Caco-2 (cell line): ENCODE measurements at regions not wholly inside any gene's neighbourhood (a gene's known extent, or its start where the extent isn't known, plus 50 kb on each side); places are given as distances from the start of the nearest gene placed in this dataset.

ENCODE experiments used
- BruUV-seq: library from RNA; stranded (reverse); fragments of 400-500 nt; replicated peaks from 2 replicates; lab custom pipeline; 2021; lab: Mats Ljungman, UMichigan
- CTCF ChIA-PET: fragments of 300-600 bp; sonication (Branson Sonifier 250); formaldehyde crosslinking; loops from one replicate; lab custom pipeline; 2022; ENCODE audit warnings: antibody characterized with exemption; lab: Charles Lee
- POLR2A ChIA-PET: fragments of 300-600 bp; sonication (Branson Sonifier 250); formaldehyde crosslinking; loops from one replicate; lab custom pipeline; 2022; ENCODE audit warnings: antibody characterized with exemption; lab: Charles Lee
- DNase-seq, 2 experiments: peaks; one replicate each; pipeline versions ENCODE4 v3.0.0 to v3.0.0-alpha.2; 2020 to 2022
- H3K27me3 ChIP-seq: replicated peaks from 2 replicates; pipeline ENCODE4 v1.6.0; 2011; ENCODE audit warnings: low read length; ENCODE audit not compliant: control insufficient read depth, insufficient read depth
- H3K36me3 ChIP-seq: 2 replicates; pipeline ENCODE4 v1.5.1; 2011; ENCODE audit warnings: low read length; ENCODE audit not compliant: control insufficient read depth, insufficient read depth
- H3K4me1 ChIP-seq: fragments of 250-450 bp; sonication (Bioruptor Pico); 2 replicates; pipeline ENCODE4 v1.5.1; 2020; ENCODE audit warnings: mild to moderate bottlenecking
- H3K4me3 ChIP-seq: 2 replicates; pipeline ENCODE4 v1.5.1; 2011; ENCODE audit warnings: low read depth, mild to moderate bottlenecking, control low read depth, low read length
- H3K9me3 ChIP-seq: fragments of 250-450 bp; sonication (Bioruptor Pico); 2 replicates; pipeline ENCODE4 v1.5.1; 2020; ENCODE audit warnings: mild to moderate bottlenecking, moderate library complexity
- H3K27ac Mint-ChIP-seq: one replicate; pipeline ENCODE4 v1.8.0; 2022; ENCODE audit warnings: mixed read lengths; ENCODE audit not compliant: unreplicated experiment
- H3K27me3 Mint-ChIP-seq: one replicate; pipeline ENCODE4 v1.8.0; 2022; ENCODE audit warnings: mixed read lengths; ENCODE audit not compliant: insufficient read depth, unreplicated experiment
- H3K36me3 Mint-ChIP-seq: one replicate; pipeline ENCODE4 v1.8.0; 2022; ENCODE audit warnings: mild to moderate bottlenecking, mixed read lengths; ENCODE audit not compliant: insufficient read depth, unreplicated experiment
- H3K4me1 Mint-ChIP-seq: one replicate; pipeline ENCODE4 v1.8.0; 2022; ENCODE audit warnings: low read depth, mixed read lengths; ENCODE audit not compliant: unreplicated experiment
- H3K4me3 Mint-ChIP-seq: one replicate; pipeline ENCODE4 v1.8.0; 2022; ENCODE audit warnings: mild to moderate bottlenecking, moderate library complexity, mixed read lengths; ENCODE audit not compliant: unreplicated experiment
- H3K9me3 Mint-ChIP-seq: one replicate; pipeline ENCODE4 v1.8.0; 2022; ENCODE audit warnings: mixed read lengths; ENCODE audit not compliant: unreplicated experiment
- CTCF ChIP-seq, 2 experiments: fragments of 200-600 bp in 1 of 2; IDR thresholded peaks; 1 replicate in 1 of 2; 2 replicates in 1 of 2; pipeline versions ENCODE4 v1.5.1 to v1.8.0; 2011 to 2022; ENCODE audit warnings: antibody characterized with exemption in 1 of 2, control low read depth in 1 of 2, inconsistent platforms in 1 of 2, low read depth in 1 of 2, low read length in 1 of 2, mild to moderate bottlenecking in 1 of 2, moderate library complexity in 1 of 2; ENCODE audit not compliant: insufficient read depth in 1 of 2, severe bottlenecking in 1 of 2, unreplicated experiment in 1 of 2
- intact Hi-C: fragments of 100-400 bp; cut with micrococcal nuclease; formaldehyde crosslinking; loops from one replicate; pipeline ENCODE4 v1.10.0; 2022; ENCODE audit not compliant: unreplicated experiment

DNA sequence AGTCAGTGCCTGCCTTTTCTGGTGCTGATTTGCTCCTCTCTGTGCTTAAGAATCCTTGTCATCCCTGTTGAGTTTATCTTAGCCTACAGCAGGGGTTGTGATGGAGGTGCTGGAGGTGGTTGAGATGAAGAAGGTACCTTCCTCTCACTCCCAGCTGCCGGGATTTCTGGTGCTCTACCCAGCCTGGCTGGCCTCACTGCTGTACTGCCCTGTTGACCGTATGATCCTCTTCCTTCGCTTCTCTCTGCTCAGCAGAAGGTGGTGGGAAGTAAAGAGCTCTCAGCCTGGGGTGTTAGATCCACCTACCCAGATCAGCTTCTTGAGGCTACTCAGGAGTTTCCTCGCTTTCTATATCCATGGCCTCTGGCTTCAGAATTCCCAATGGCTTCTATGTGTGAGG is 101.0 kb upstream of the NXT1 start:
- Mint-ChIP-seq H3K9me3 (peaks cover 10% of the 10 kb centered on the region), H3K27me3 (no peaks in the 10 kb centered on the region), H3K4me1 (peaks cover 8% of the 10 kb centered on the region), H3K27ac (no peak overlapping the region), H3K36me3 (no peaks in the 10 kb centered on the region), H3K4me3 (no peak overlapping the region)
- TF ChIP-seq CTCF (IDR thresholded peaks at IDR 0.05; ENCODE audit: insufficient read depth in 1 of 2, low read depth in 1 of 2, low read length in 1 of 2, severe bottlenecking in 1 of 2, unreplicated experiment in 1 of 2): no peak
- Histone ChIP-seq H3K36me3 (no peaks in the 10 kb centered on the region), H3K9me3 (no peaks in the 10 kb centered on the region; the same call in 1 of the 2 replicates), H3K4me1 (no peaks in the 10 kb centered on the region), H3K27me3 (no peaks in the 10 kb centered on the region), H3K4me3 (no peak overlapping the region)
- ChIA-PET CTCF (no interaction called here), POLR2A (no interaction called here)
- intact Hi-C loops: no loop called here
- no TSS peak for BruUV-seq
- no peak for DNase-seq

DNA sequence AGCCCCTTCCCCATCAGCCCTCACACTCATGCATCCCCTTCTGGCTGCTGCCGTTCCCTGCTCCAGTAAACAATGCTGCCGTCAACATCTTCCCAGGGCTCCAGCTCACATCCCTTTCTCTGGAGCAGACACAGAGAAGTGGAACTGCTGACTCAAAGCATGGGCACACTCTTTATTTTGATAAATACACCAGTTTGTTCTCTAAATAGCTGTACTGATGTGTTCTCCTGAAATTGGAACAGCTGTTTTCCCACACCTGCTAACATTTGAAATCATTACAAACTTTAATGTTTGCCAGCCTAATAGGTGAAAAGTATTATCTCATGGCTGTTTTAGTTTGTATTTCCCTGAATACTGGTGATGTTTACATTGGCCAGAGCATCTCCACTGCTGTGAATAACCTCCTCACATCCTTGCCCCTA is 102.1 kb upstream of the NXT1 start:
- H3K27me3 ChIP-seq: no peaks in the 10 kb centered on the region
- CTCF ChIA-PET: no interaction called here

More for the DNA sequence above, 102.1 kb upstream of the NXT1 start:
- Histone ChIP-seq H3K9me3 (no peaks in the 10 kb centered on the region; the same call in 1 of the 2 replicates), H3K36me3 (no peaks in the 10 kb centered on the region), H3K4me3 (no peak overlapping the region), H3K4me1 (no peaks in the 10 kb centered on the region)
- Mint-ChIP-seq H3K9me3 (peaks cover 10% of the 10 kb centered on the region), H3K4me3 (no peak overlapping the region), H3K27me3 (no peaks in the 10 kb centered on the region), H3K36me3 (no peaks in the 10 kb centered on the region), H3K27ac (no peak overlapping the region), H3K4me1 (peaks cover 8% of the 10 kb centered on the region)
- no TSS peak for BruUV-seq
- intact Hi-C loops: no loop called here
- DNase-seq: no peak
- TF ChIP-seq CTCF (IDR thresholded peaks at IDR 0.05; ENCODE audit: insufficient read depth in 1 of 2, low read depth in 1 of 2, low read length in 1 of 2, severe bottlenecking in 1 of 2, unreplicated experiment in 1 of 2): no peak
- POLR2A ChIA-PET: no interaction called here
